GM12878 (cell line): ENCODE measurements at regions not wholly inside any gene's neighbourhood (a gene's known extent, or its start where the extent isn't known, plus 50 kb on each side); places are given as distances from the start of the nearest gene placed in this dataset.

ENCODE experiments used
- ATAC-seq: fragments of 200-7000 bp; cut with Tn5 transposase; 3 replicates; pipeline ENCODE4 v1.9.1; 2020; ENCODE audit warnings: mild to moderate bottlenecking, moderate library complexity
- BruUV-seq: library from RNA; stranded (reverse); fragments of 400-500 nt; replicated peaks from 2 replicates; lab custom pipeline; 2021; lab: Mats Ljungman, UMichigan
- CTCF ChIA-PET: fragments of 300-600 bp; sonication (Branson Sonifier 250); formaldehyde crosslinking; extraction: SDS; loops from one replicate; lab custom pipeline; 2021; ENCODE audit warnings: inconsistent platforms; lab: Yijun Ruan, JAX
- POLR2A ChIA-PET: fragments of 350-600 bp; formaldehyde crosslinking; extraction: SDS; loops from one replicate; lab custom pipeline; 2021; ENCODE audit warnings: inconsistent platforms; lab: Charles Lee
- RAD21 ChIA-PET: fragments of 300-600 bp; sonication (Branson Sonifier 250); formaldehyde crosslinking; loops from one replicate; lab custom pipeline; 2023; ENCODE audit warnings: antibody characterized with exemption; ENCODE audit not compliant: unreplicated experiment; lab: Charles Lee
- SMC1A ChIA-PET: fragments of 300-600 bp; sonication (Branson Sonifier 250); formaldehyde crosslinking; loops from one replicate; lab custom pipeline; 2023; ENCODE audit not compliant: unreplicated experiment, uncharacterized antibody; lab: Charles Lee
- DNase-seq: peaks from one replicate; pipeline ENCODE4 v3.0.0-alpha.2; 2011; ENCODE audit warnings: low read depth, low spot score
- FAIRE-seq: peaks from 3 replicates; lab custom pipeline; 2011; peaks lifted over from hg19 to GRCh38; lab: Jason Lieb, UNC
- H2AFZ ChIP-seq: 2 replicates; pipeline ENCODE4 v1.6.0; 2011; ENCODE audit warnings: low read depth, low read length, control low read depth; ENCODE audit not compliant: control insufficient read depth
- H3K27ac ChIP-seq: 2 replicates; pipeline ENCODE4 v1.5.1; 2011; ENCODE audit warnings: control low read depth; ENCODE audit not compliant: control insufficient read depth, insufficient read depth
- H3K27me3 ChIP-seq, 2 experiments: replicated peaks in 1 of 2; 2 replicates each; pipeline versions ENCODE4 v1.6.0 to v1.6.1; 2011; ENCODE audit warnings: low read length in 1 of 2; ENCODE audit not compliant: control insufficient read depth in 2 of 2, insufficient read depth in 2 of 2
- H3K36me3 ChIP-seq, 2 experiments: 2 replicates each; pipeline ENCODE4 v1.5.1; 2011; ENCODE audit warnings: low read length in 1 of 2; ENCODE audit not compliant: control insufficient read depth in 2 of 2, insufficient read depth in 2 of 2
- H3K4me1 ChIP-seq: 2 replicates; pipeline ENCODE4 v1.6.1; 2011; ENCODE audit warnings: mild to moderate bottlenecking, low read length, moderate library complexity, mixed read lengths; ENCODE audit not compliant: control insufficient read depth, insufficient read depth
- H3K4me2 ChIP-seq: 2 replicates; pipeline ENCODE4 v1.6.0; 2011; ENCODE audit warnings: control low read depth; ENCODE audit not compliant: control insufficient read depth, insufficient read depth
- H3K4me3 ChIP-seq: fragments of 200-600 bp; sonication (generic); 2 replicates; pipeline ENCODE4 v1.5.1; 2016
- H3K79me2 ChIP-seq: 2 replicates; pipeline ENCODE4 v1.6.0; 2011; ENCODE audit warnings: low read length; ENCODE audit not compliant: control insufficient read depth, insufficient read depth
- H3K9ac ChIP-seq: 2 replicates; pipeline ENCODE4 v1.8.0; 2011; ENCODE audit warnings: low read length, control low read depth, mixed read lengths; ENCODE audit not compliant: control insufficient read depth, insufficient read depth
- H3K9me3 ChIP-seq: replicated peaks from 3 replicates; pipeline ENCODE4 v1.5.1; 2011; ENCODE audit warnings: mild to moderate bottlenecking, low read length; ENCODE audit not compliant: control insufficient read depth, insufficient read depth
- H4K20me1 ChIP-seq: 2 replicates; pipeline ENCODE4 v1.6.0; 2011; ENCODE audit not compliant: control insufficient read depth, insufficient read depth
- HDGF ChIP-seq: fragments of 450-650 bp; IDR thresholded peaks from 2 replicates; pipeline ENCODE4 v1.6.1; 2016; ENCODE audit warnings: antibody characterized with exemption
- IRF3 ChIP-seq: fragments of 450-650 bp; IDR thresholded peaks from 2 replicates; pipeline ENCODE4 v1.6.1; 2014; ENCODE audit warnings: mild to moderate bottlenecking
- PAX5 ChIP-seq: IDR thresholded peaks from 2 replicates; pipeline ENCODE4 v1.6.1; 2011; ENCODE audit warnings: low read depth, low read length, borderline replicate concordance
- POU2F2 ChIP-seq: IDR thresholded peaks from 3 replicates; pipeline ENCODE4 v1.6.1; 2011; ENCODE audit warnings: low read depth, mild to moderate bottlenecking, low read length, borderline replicate concordance
- RBBP5 ChIP-seq: fragments of 200-600 bp; sonication (generic); conservative IDR thresholded peaks from 2 replicates; pipeline ENCODE4 v1.6.1; 2016
- RFX5 ChIP-seq: IDR thresholded peaks from 2 replicates; pipeline ENCODE4 v1.6.1; 2011; ENCODE audit warnings: low read depth, low read length, improper control_type of control experiment
- SP1 ChIP-seq: IDR thresholded peaks from one replicate; pipeline ENCODE4 v1.6.1; 2011; ENCODE audit warnings: low read depth, low read length
- SREBF1 ChIP-seq: IDR thresholded peaks from 2 replicates; pipeline ENCODE4 v1.6.1; 2012; ENCODE audit warnings: mild to moderate bottlenecking, low read length
- SRF ChIP-seq, 2 experiments: IDR thresholded peaks; 2 replicates each; pipeline ENCODE4 v1.6.1; 2011; ENCODE audit warnings: low read depth in 2 of 2, low read length in 2 of 2, mild to moderate bottlenecking in 1 of 2, moderate library complexity in 1 of 2
- SUPT20H ChIP-seq: IDR thresholded peaks from 2 replicates; pipeline ENCODE4 v1.6.1; 2011; ENCODE audit warnings: low read depth, mild to moderate bottlenecking, low read length, moderate library complexity, borderline replicate concordance; ENCODE audit not compliant: control insufficient read depth
- TBL1XR1 ChIP-seq: IDR thresholded peaks from 2 replicates; pipeline ENCODE4 v1.6.1; 2012; ENCODE audit warnings: low read depth, low read length, improper control_type of control experiment
- ZNF592 ChIP-seq: fragments of 450-650 bp; IDR thresholded peaks from 2 replicates; pipeline ENCODE4 v1.6.1; 2017; ENCODE audit warnings: mild to moderate bottlenecking, moderate library complexity
- WGBS: methylation state at CpG from one replicate; pipeline ENCODE4 v1.1.6; 2016; ENCODE audit warnings: low lambda C conversion rate; ENCODE audit not compliant: insufficient replicate concordance, insufficient coverage; ENCODE audit errors: missing lambda C conversion rate; 5-methylcytosine and 5-hydroxymethylcytosine counted together
- in situ Hi-C: fragments of 300-500 bp; cut with MboI; formaldehyde crosslinking; loops from 9 replicates; pipeline ENCODE4 v1.14.3; 2018; ENCODE audit warnings: mixed read lengths
- intact Hi-C: fragments of 100-400 bp; cut with micrococcal nuclease; formaldehyde crosslinking; loops from one replicate; pipeline ENCODE4 v1.14.2; 2022; ENCODE audit not compliant: unreplicated experiment
- TF ChIP-seq, protein P1 (sequence below): IDR thresholded peaks from 2 replicates; pipeline ENCODE4 v1.6.1; 2012; ENCODE audit warnings: low read depth, low read length, improper control_type of control experiment
- TF ChIP-seq, protein P2 (sequence below): fragments of 450-650 bp; formaldehyde crosslinking; IDR thresholded peaks from 2 replicates; pipeline ENCODE4 v1.4.0; 2022; ENCODE audit warnings: mild to moderate bottlenecking, moderate library complexity

DNA sequence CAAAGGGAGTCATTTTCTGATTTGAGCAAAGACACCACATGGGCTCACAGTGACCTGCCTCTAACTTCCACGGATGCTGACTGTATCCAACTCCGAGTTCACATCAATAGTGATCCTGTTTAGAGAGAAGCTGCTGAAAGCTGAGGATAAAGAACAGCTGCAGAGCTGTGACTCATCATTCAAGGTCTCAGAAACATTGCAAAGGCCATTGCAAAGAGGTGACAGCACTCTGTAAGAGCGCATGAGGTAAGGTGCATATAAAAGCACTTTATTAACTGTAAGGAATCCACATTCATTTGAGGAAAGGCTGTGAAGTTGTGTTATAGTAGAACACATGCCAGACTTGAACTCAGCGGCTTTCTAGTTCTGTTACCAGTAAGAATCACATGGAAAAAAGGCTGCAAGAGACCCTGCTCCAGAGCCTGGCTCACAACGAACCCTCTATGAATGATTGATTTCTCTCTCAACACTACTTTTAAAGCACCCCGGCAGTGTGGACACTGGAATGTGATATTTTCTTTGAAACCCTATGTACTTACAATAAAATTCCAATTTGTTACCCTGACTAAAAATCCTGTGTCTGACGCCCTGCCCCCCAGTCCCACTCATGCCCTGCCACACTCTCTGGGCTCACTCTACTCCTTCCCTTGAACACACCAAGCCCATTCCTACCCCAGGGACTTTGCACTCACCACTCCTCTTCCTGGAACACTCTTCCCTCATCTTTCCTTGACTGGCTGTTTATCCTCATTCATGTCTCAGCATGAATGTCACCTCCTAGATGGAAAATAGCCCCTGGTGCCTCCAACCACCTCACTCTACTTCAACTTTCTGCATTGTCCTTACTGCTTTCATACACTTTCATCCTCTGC is 111.2 kb downstream of the LSM3 start:
- POLR2A ChIA-PET = no interaction called here
- CTCF ChIA-PET = interaction anchor here (0.7 to 1.8 kb wide), 3 partner anchors 29 to 178 kb away, joined by 3 to 5 read pairs (median 3); no protein-coding TSS in a partner anchor
- FAIRE-seq (no peak), ATAC-seq (no peak), DNase-seq (no peak)
- Histone ChIP-seq H3K4me3 (no peak overlapping the region), H3K9ac (no peak overlapping the region), H3K27me3 (peaks cover 0 to 3% of the 10 kb centered on the region in 2 experiments; a peak in 1 of 4 replicates), H3K36me3 (no peaks in the 10 kb centered on the region), H3K79me2 (no peaks in the 10 kb centered on the region), H4K20me1 (no peaks in the 10 kb centered on the region), H2AFZ (no peak overlapping the region), H3K27ac (no peak overlapping the region), H3K4me1 (no peaks in the 10 kb centered on the region), H3K4me2 (no peak overlapping the region), H3K9me3 (no peaks in the 10 kb centered on the region)
- in situ Hi-C loops = no loop called here
- SMC1A ChIA-PET = interaction anchor here (0.5 kb wide), 1 partner anchor 214 kb away, joined by 3 read pairs; no protein-coding TSS in a partner anchor
- 15% methylated on average over 7 of the region's 7 CpGs for WGBS
- BruUV-seq = no TSS peak
- RAD21 ChIA-PET = no interaction called here
- intact Hi-C loops = no loop called here
- no peak for TF ChIP-seq TBL1XR1
- TF ChIP-seq HDGF = no peak
- TF ChIP-seq SREBF1 = no peak
- TF ChIP-seq SP1 = no peak
- TF ChIP-seq, protein P1, sequence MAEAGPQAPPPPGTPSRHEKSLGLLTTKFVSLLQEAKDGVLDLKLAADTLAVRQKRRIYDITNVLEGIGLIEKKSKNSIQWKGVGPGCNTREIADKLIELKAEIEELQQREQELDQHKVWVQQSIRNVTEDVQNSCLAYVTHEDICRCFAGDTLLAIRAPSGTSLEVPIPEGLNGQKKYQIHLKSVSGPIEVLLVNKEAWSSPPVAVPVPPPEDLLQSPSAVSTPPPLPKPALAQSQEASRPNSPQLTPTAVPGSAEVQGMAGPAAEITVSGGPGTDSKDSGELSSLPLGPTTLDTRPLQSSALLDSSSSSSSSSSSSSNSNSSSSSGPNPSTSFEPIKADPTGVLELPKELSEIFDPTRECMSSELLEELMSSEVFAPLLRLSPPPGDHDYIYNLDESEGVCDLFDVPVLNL = no peak
- no peak for TF ChIP-seq ZNF592
- no peak for TF ChIP-seq SUPT20H
- no peak for TF ChIP-seq POU2F2
- no peak for TF ChIP-seq SRF (IDR thresholded peaks at IDR 0.05; ENCODE audit: low read depth in 2 of 2, low read length in 2 of 2)
- TF ChIP-seq PAX5 = no peak
- no peak for TF ChIP-seq RFX5
- no peak for TF ChIP-seq IRF3
- TF ChIP-seq RBBP5 = no peak
- TF ChIP-seq, protein P2, sequence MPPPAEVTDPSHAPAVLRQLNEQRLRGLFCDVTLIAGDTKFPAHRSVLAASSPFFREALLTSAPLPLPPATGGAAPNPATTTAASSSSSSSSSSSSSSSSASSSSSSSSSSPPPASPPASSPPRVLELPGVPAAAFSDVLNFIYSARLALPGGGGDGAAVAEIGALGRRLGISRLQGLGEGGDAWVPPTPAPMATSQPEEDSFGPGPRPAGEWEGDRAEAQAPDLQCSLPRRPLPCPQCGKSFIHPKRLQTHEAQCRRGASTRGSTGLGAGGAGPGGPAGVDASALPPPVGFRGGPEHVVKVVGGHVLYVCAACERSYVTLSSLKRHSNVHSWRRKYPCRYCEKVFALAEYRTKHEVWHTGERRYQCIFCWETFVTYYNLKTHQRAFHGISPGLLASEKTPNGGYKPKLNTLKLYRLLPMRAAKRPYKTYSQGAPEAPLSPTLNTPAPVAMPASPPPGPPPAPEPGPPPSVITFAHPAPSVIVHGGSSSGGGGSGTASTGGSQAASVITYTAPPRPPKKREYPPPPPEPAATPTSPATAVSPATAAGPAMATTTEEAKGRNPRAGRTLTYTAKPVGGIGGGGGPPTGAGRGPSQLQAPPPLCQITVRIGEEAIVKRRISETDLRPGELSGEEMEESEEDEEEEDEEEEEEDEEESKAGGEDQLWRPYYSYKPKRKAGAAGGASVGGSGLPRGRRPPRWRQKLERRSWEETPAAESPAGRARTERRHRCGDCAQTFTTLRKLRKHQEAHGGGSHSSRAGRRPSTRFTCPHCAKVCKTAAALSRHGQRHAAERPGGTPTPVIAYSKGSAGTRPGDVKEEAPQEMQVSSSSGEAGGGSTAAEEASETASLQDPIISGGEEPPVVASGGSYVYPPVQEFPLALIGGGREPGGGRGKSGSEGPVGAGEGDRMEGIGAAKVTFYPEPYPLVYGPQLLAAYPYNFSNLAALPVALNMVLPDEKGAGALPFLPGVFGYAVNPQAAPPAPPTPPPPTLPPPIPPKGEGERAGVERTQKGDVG = no peak
